Peyer's patch (tissue), 4 donors: ENCODE measurements at regions not wholly inside any gene's neighbourhood (a gene's known extent, or its start where the extent isn't known, plus 50 kb on each side); places are given as distances from the start of the nearest gene placed in this dataset.

Experiments used
- DNase-seq, 3 donors: peaks; one replicate each; pipeline ENCODE4 v3.0.0-alpha.2; 2017 to 2019
- H3K27ac ChIP-seq, 4 donors: fragments of 200-600 bp; sonication (generic); one replicate each; pipeline ENCODE4 v1.5.1; 2016 to 2019
- H3K27me3 ChIP-seq, 2 donors: fragments of 200-600 bp; sonication (generic); one replicate each; pipeline ENCODE4 v1.5.1; 2019
- H3K36me3 ChIP-seq, 3 donors: fragments of 200-600 bp; sonication (generic); one replicate each; pipeline ENCODE4 v1.5.1; 2016 to 2019
- H3K4me1 ChIP-seq, 4 donors: fragments of 200-600 bp; sonication (generic); one replicate each; pipeline ENCODE4 v1.5.1; 2016 to 2019
- H3K4me3 ChIP-seq, 4 donors: fragments of 200-600 bp; sonication (generic); 1 replicate in 3 of 4; 2 replicates in 1 of 4; pipeline ENCODE4 v1.5.1; 2016 to 2019; ENCODE audit warnings: mild to moderate bottlenecking in 1 of 4
- H3K9me3 ChIP-seq, 4 donors: fragments of 200-600 bp; sonication (generic); one replicate each; pipeline ENCODE4 v1.5.1; 2016 to 2019; ENCODE audit warnings: mild to moderate bottlenecking in 1 of 4
- CTCF ChIP-seq, 6 experiments: fragments of 450-650 bp in 4 of 6; fragments of 200-600 bp in 2 of 6; sonication (generic) in 1 of 6; IDR thresholded peaks; one replicate each; pipeline ENCODE4 v1.5.1; 2017 to 2019; ENCODE audit warnings: antibody characterized with exemption in 6 of 6, mild to moderate bottlenecking in 3 of 6, moderate library complexity in 1 of 6
- POLR2A ChIP-seq, 2 donors: fragments of 450-650 bp; IDR thresholded peaks; one replicate each; pipeline ENCODE4 v1.5.1; 2017; ENCODE audit warnings: antibody characterized with exemption in 2 of 2, mild to moderate bottlenecking in 2 of 2, moderate library complexity in 2 of 2

- no peak for DNase-seq
- no peak overlapping the region for H3K27ac ChIP-seq
- no peaks in the 10 kb centered on the region for H3K4me1 ChIP-seq
- no peaks in the 10 kb centered on the region for H3K27me3 ChIP-seq
- no peak overlapping the region for H3K4me3 ChIP-seq
- TF ChIP-seq CTCF (IDR thresholded peaks at IDR 0.05), result no peak
- no peak for TF ChIP-seq POLR2A (IDR thresholded peaks at IDR 0.05)
- H3K9me3 ChIP-seq, result peaks cover 0 to 3% (median 0%) of the 10 kb centered on the region in 4 donors
- no peaks in the 10 kb centered on the region for H3K36me3 ChIP-seq
These were observed 127.5 kb upstream of the CD96 start for GRCh38 chr3:111414531-111414930.

- Histone ChIP-seq H3K36me3 (no peaks in the 10 kb centered on the region), H3K27me3 (no peaks in the 10 kb centered on the region), H3K4me3 (no peak overlapping the region), H3K4me1 (no peaks in the 10 kb centered on the region), H3K27ac (no peak overlapping the region), H3K9me3 (peaks cover 0 to 3% (median 0%) of the 10 kb centered on the region in 4 donors)
- TF ChIP-seq CTCF (IDR thresholded peaks at IDR 0.05) (no peak), POLR2A (IDR thresholded peaks at IDR 0.05) (no peak)
- no peak for DNase-seq
These were observed 127.0 kb upstream of the CD96 start for GRCh38 chr3:111415018-111415417.

GRCh38 chr3:111418391-111418790, 123.6 kb upstream of the CD96 start:
- Histone ChIP-seq H3K36me3 (no peaks in the 10 kb centered on the region), H3K4me1 (no peaks in the 10 kb centered on the region), H3K27ac (no peak overlapping the region), H3K4me3 (no peak overlapping the region), H3K27me3 (no peaks in the 10 kb centered on the region), H3K9me3 (no peaks in the 10 kb centered on the region)
- DNase-seq, result no peak
- TF ChIP-seq POLR2A (IDR thresholded peaks at IDR 0.05) (no peak), CTCF (IDR thresholded peaks at IDR 0.05) (no peak)

- Histone ChIP-seq H3K27me3 (no peaks in the 10 kb centered on the region), H3K4me1 (no peaks in the 10 kb centered on the region), H3K4me3 (no peak overlapping the region), H3K36me3 (no peaks in the 10 kb centered on the region), H3K27ac (no peak overlapping the region), H3K9me3 (no peaks in the 10 kb centered on the region)
- TF ChIP-seq CTCF (IDR thresholded peaks at IDR 0.05) (no peak), POLR2A (IDR thresholded peaks at IDR 0.05) (no peak)
- no peak for DNase-seq
These were observed 113.7 kb upstream of the CD96 start for GRCh38 chr3:111428301-111428700.

- H3K9me3 ChIP-seq, result no peaks in the 10 kb centered on the region
- no peaks in the 10 kb centered on the region for H3K36me3 ChIP-seq
- H3K4me3 ChIP-seq, result no peak overlapping the region
- no peak for TF ChIP-seq CTCF (IDR thresholded peaks at IDR 0.05)
- TF ChIP-seq POLR2A (IDR thresholded peaks at IDR 0.05), result no peak
- no peak overlapping the region for H3K27ac ChIP-seq
- no peaks in the 10 kb centered on the region for H3K4me1 ChIP-seq
- no peaks in the 10 kb centered on the region for H3K27me3 ChIP-seq
- no peak for DNase-seq
These were observed 106.9 kb upstream of the CD96 start for GRCh38 chr3:111434941-111435622.

GRCh38 chr3:111438283-111438682, 103.7 kb upstream of the CD96 start:
- TF ChIP-seq CTCF (IDR thresholded peaks at IDR 0.05), result no peak
- TF ChIP-seq POLR2A (IDR thresholded peaks at IDR 0.05), result no peak

More at GRCh38 chr3:111438283-111438682, 103.7 kb upstream of the CD96 start:
- Histone ChIP-seq H3K4me1 (no peaks in the 10 kb centered on the region), H3K27me3 (no peaks in the 10 kb centered on the region), H3K27ac (no peak overlapping the region), H3K9me3 (no peaks in the 10 kb centered on the region), H3K4me3 (no peak overlapping the region), H3K36me3 (no peaks in the 10 kb centered on the region)
- DNase-seq, result no peak
